Neural cell (in vitro differentiated cells): ENCODE measurements at regions not wholly inside any gene's neighbourhood (a gene's known extent, or its start where the extent isn't known, plus 50 kb on each side); places are given as distances from the start of the nearest gene placed in this dataset.

Source experiments
- CTCF ChIP-seq: fragments of 450-650 bp; IDR thresholded peaks from 2 replicates; pipeline ENCODE4 v1.5.1; 2014; ENCODE audit warnings: antibody characterized with exemption, mild to moderate bottlenecking, moderate library complexity; ENCODE audit not compliant: poor library complexity, severe bottlenecking
- EP300 ChIP-seq: fragments of 450-650 bp; conservative IDR thresholded peaks from 2 replicates; pipeline ENCODE4 v1.6.1; 2014; ENCODE audit warnings: antibody characterized with exemption, mild to moderate bottlenecking, moderate library complexity; ENCODE audit not compliant: poor library complexity, severe bottlenecking
- EZH2 ChIP-seq: fragments of 200-600, 300-800 bp; shearing (Covaris generic), sonication (generic); IDR thresholded peaks from 2 replicates; pipeline ENCODE4 v1.6.1; 2014; ENCODE audit warnings: antibody characterized with exemption, low read length, borderline replicate concordance, mild to moderate bottlenecking; ENCODE audit not compliant: insufficient read depth, poor library complexity, severe bottlenecking
- SMC3 ChIP-seq: fragments of 450-650 bp; conservative IDR thresholded peaks from 2 replicates; pipeline ENCODE4 v1.6.1; 2014; ENCODE audit warnings: antibody characterized with exemption, mild to moderate bottlenecking, moderate library complexity; ENCODE audit not compliant: poor library complexity

DNA sequence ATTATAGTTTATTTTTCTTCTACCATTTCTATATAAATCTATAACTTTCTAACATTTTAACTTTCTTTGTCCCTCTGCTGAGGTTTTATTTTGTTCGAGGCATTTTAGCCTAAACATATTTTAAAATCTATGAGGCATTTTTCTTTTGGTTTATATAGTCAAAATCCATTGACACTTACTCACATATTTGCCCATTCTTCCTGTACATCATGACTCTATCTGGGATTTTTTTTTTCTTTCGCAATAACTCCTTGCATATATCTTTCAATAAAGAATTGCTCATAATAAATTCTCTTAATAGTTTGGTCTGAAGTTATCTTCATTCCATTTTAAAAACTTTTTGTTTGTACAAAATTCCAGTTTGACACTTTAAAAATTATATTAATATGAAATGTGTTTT, 632.3 kb downstream of the TLE4 start:
- no peak for TF ChIP-seq EP300
- no peak for TF ChIP-seq CTCF
- TF ChIP-seq SMC3 = no peak
- no peak for TF ChIP-seq EZH2
